HCT116 (cell line): ENCODE measurements at regions not wholly inside any gene's neighbourhood (a gene's known extent, or its start where the extent isn't known, plus 50 kb on each side); places are given as distances from the start of the nearest gene placed in this dataset.

Experiments used
- ATAC-seq: fragments of 200-7000 bp; cut with Tn5 transposase; 2 replicates; pipeline ENCODE4 v1.9.1; 2020; ENCODE audit warnings: mild to moderate bottlenecking, moderate library complexity
- BruUV-seq: library from RNA; stranded (reverse); fragments of 400-500 nt; replicated peaks from 2 replicates; lab custom pipeline; 2021; lab: Mats Ljungman, UMichigan
- CTCF ChIA-PET: fragments of 300-600 bp; sonication (Branson Sonifier 250); formaldehyde crosslinking; loops from one replicate; lab custom pipeline; 2021; ENCODE audit warnings: antibody characterized with exemption; lab: Charles Lee
- POLR2A ChIA-PET: fragments of 300-600, 350-600 bp; sonication (Branson Sonifier 250); formaldehyde crosslinking; loops from one replicate; lab custom pipeline; 2021; ENCODE audit warnings: antibody characterized with exemption; lab: Charles Lee
- RAD21 ChIA-PET, 2 experiments: fragments of 300-600 bp; sonication (Branson Sonifier 250); formaldehyde crosslinking; loops; one replicate each; lab custom pipeline; 2023; ENCODE audit warnings: low total read pairs in 2 of 2; ENCODE audit not compliant: uncharacterized antibody in 2 of 2, unreplicated experiment in 2 of 2, low non-redundant PET in 1 of 2; lab: Charles Lee
- DNase-seq: peaks from one replicate; pipeline ENCODE4 v3.0.0-alpha.2; 2010; ENCODE audit warnings: low read depth, low spot score
- H2AFZ ChIP-seq: fragments of 200-600 bp; shearing (Covaris generic), sonication (generic); 2 replicates; pipeline ENCODE4 v1.6.1; 2017; ENCODE audit warnings: low read depth, mixed run types, mixed read lengths, antibody characterized with exemption, low read length; ENCODE audit not compliant: poor library complexity, severe bottlenecking
- H3K27ac ChIP-seq: 2 replicates; pipeline ENCODE4 v1.5.1; 2012; ENCODE audit warnings: low read depth, low read length
- H3K27me3 ChIP-seq: fragments of 200-600 bp; sonication (generic); 2 replicates; pipeline ENCODE4 v1.6.1; 2016; ENCODE audit warnings: mixed run types, low read length, mixed read lengths; ENCODE audit not compliant: insufficient read depth
- H3K36me3 ChIP-seq, 2 experiments: fragments of 200-500 bp in 1 of 2; fragments of 200-600 bp in 1 of 2; sonication (Bioruptor generic) in 1 of 2; sonication (generic) in 1 of 2; 2 replicates each; pipeline versions ENCODE4 v1.5.1 to v1.6.1; 2014 to 2016; ENCODE audit warnings: low read length in 2 of 2, inconsistent platforms in 1 of 2, mixed read lengths in 1 of 2, mixed run types in 1 of 2; ENCODE audit not compliant: insufficient read depth in 2 of 2, control insufficient read depth in 1 of 2
- H3K4me1 ChIP-seq, 2 experiments: fragments of 200-600 bp in 1 of 2; sonication (generic) in 1 of 2; 2 replicates each; pipeline versions ENCODE4 v1.5.1 to v1.6.1; 2012 to 2017; ENCODE audit warnings: low read length in 2 of 2, inconsistent platforms in 1 of 2, mild to moderate bottlenecking in 1 of 2, mixed read lengths in 1 of 2, mixed run types in 1 of 2, moderate library complexity in 1 of 2; ENCODE audit not compliant: insufficient read depth in 2 of 2, control insufficient read depth in 1 of 2
- H3K4me2 ChIP-seq: fragments of 200-600 bp; sonication (generic); 2 replicates; pipeline ENCODE4 v1.6.1; 2017; ENCODE audit warnings: mixed run types, low read length, mixed read lengths
- H3K4me3 ChIP-seq, 2 experiments: fragments of 200-600 bp in 1 of 2; sonication (generic) in 1 of 2; replicated peaks in 1 of 2; 2 replicates each; pipeline ENCODE4 v1.5.1; 2011 to 2016; ENCODE audit warnings: low read length in 2 of 2, control low read depth in 1 of 2, low read depth in 1 of 2, mild to moderate bottlenecking in 1 of 2, mixed read lengths in 1 of 2, mixed run types in 1 of 2
- H3K79me2 ChIP-seq: fragments of 200-600 bp; sonication (generic); 2 replicates; pipeline ENCODE4 v1.6.1; 2017; ENCODE audit warnings: mild to moderate bottlenecking, mixed run types, low read length, moderate library complexity, mixed read lengths; ENCODE audit not compliant: insufficient read depth
- H3K9ac ChIP-seq: fragments of 200-600 bp; sonication (generic); 2 replicates; pipeline ENCODE4 v1.6.1; 2016; ENCODE audit warnings: low read length, mixed read lengths
- H3K9me2 ChIP-seq: fragments of 200-600 bp; sonication (generic), shearing (Covaris generic); 2 replicates; pipeline ENCODE4 v1.6.1; 2017; ENCODE audit warnings: mixed run types, mild to moderate bottlenecking, moderate library complexity; ENCODE audit not compliant: insufficient read depth
- H3K9me3 ChIP-seq, 2 experiments: fragments of 200-500 bp in 1 of 2; fragments of 200-600 bp in 1 of 2; sonication (Bioruptor generic) in 1 of 2; sonication (generic) in 1 of 2; 2 replicates each; pipeline ENCODE4 v1.6.1; 2014 to 2017; ENCODE audit warnings: low read length in 2 of 2, mixed read lengths in 2 of 2, inconsistent platforms in 1 of 2, low read depth in 1 of 2, mild to moderate bottlenecking in 1 of 2, mixed run types in 1 of 2, moderate library complexity in 1 of 2; ENCODE audit not compliant: control insufficient read depth in 1 of 2, insufficient read depth in 1 of 2
- H4K20me1 ChIP-seq: fragments of 200-600 bp; sonication (generic), shearing (Covaris generic); 2 replicates; pipeline ENCODE4 v1.6.1; 2017; ENCODE audit warnings: mixed run types, mild to moderate bottlenecking, moderate library complexity; ENCODE audit not compliant: insufficient read depth
- ELF1 ChIP-seq: IDR thresholded peaks from 2 replicates; pipeline ENCODE4 v1.6.1; 2012; ENCODE audit warnings: low read depth, borderline replicate concordance
- EZH2phosphoT487 ChIP-seq: fragments of 200-600 bp; IDR thresholded peaks from 2 replicates; pipeline ENCODE4 v1.6.1; 2018; ENCODE audit warnings: antibody characterized with exemption, borderline replicate concordance
- FOSL1 ChIP-seq: IDR thresholded peaks from 2 replicates; pipeline ENCODE4 v1.6.1; 2012; ENCODE audit warnings: low read depth
- JUND ChIP-seq: IDR thresholded peaks from 2 replicates; pipeline ENCODE4 v1.6.1; 2012
- POLR2AphosphoS5 ChIP-seq: IDR thresholded peaks from 2 replicates; pipeline ENCODE4 v1.6.1; 2011; ENCODE audit warnings: mild to moderate bottlenecking, low read depth, low read length, moderate library complexity
- RAD21 ChIP-seq: IDR thresholded peaks from 2 replicates; pipeline ENCODE4 v1.6.1; 2012; ENCODE audit warnings: low read depth, mild to moderate bottlenecking
- REST ChIP-seq: IDR thresholded peaks from 2 replicates; pipeline ENCODE4 v1.6.1; 2012; ENCODE audit warnings: low read depth
- SIN3A ChIP-seq: IDR thresholded peaks from 2 replicates; pipeline ENCODE4 v1.6.1; 2012; ENCODE audit warnings: low read depth
- SRF ChIP-seq: IDR thresholded peaks from 2 replicates; pipeline ENCODE4 v1.6.1; 2012; ENCODE audit warnings: low read depth
- TCF7L2 ChIP-seq: IDR thresholded peaks from 2 replicates; pipeline ENCODE4 v1.7.0; 2011; ENCODE audit warnings: borderline replicate concordance, inconsistent platforms; ENCODE audit not compliant: insufficient read depth, insufficient read length; ENCODE audit errors: extremely low read depth
- YY1 ChIP-seq: IDR thresholded peaks from 2 replicates; pipeline ENCODE4 v1.6.1; 2011; ENCODE audit warnings: low read length, low read depth, moderate library complexity, mild to moderate bottlenecking; ENCODE audit not compliant: insufficient replicate concordance; ENCODE audit errors: extremely low read depth
- ZFX ChIP-seq: fragments of 450-650 bp; IDR thresholded peaks from 2 replicates; pipeline ENCODE4 v1.6.1; 2017
- ZNF274 ChIP-seq: fragments of 200-500 bp; sonication (Bioruptor generic); IDR thresholded peaks from 2 replicates; pipeline ENCODE4 v1.6.1; 2014; ENCODE audit warnings: mild to moderate bottlenecking, low read depth, low read length, inconsistent platforms
- intact Hi-C: fragments of 100-400 bp; cut with micrococcal nuclease; formaldehyde crosslinking; loops from 2 replicates; pipeline ENCODE4 v1.10.0; 2022

GRCh38 chr7:113806633-113807327 is 112.0 kb downstream of the PPP1R3A start:
- POLR2A ChIA-PET, result no interaction called here

More at GRCh38 chr7:113806633-113807327, 112.0 kb downstream of the PPP1R3A start:
- Histone ChIP-seq H4K20me1 (no peaks in the 10 kb centered on the region), H3K36me3 (no peaks in the 10 kb centered on the region), H3K9me3 (no peaks in the 10 kb centered on the region), H3K9me2 (no peaks in the 10 kb centered on the region), H3K79me2 (no peaks in the 10 kb centered on the region), H2AFZ (no peak overlapping the region), H3K9ac (no peak overlapping the region), H3K4me3 (no peak overlapping the region), H3K27ac (no peak overlapping the region), H3K27me3 (no peaks in the 10 kb centered on the region), H3K4me1 (no peaks in the 10 kb centered on the region), H3K4me2 (no peak overlapping the region)
- TF ChIP-seq POLR2AphosphoS5, result no peak
- no peak for TF ChIP-seq SIN3A
- TF ChIP-seq REST, result no peak
- TF ChIP-seq YY1, result no peak
- TF ChIP-seq FOSL1, result no peak
- no peak for TF ChIP-seq JUND
- no peak for TF ChIP-seq ELF1
- no peak for TF ChIP-seq TCF7L2
- no peak for TF ChIP-seq ZNF274
- TF ChIP-seq SRF, result no peak
- TF ChIP-seq RAD21, result no peak
- no peak for TF ChIP-seq ZFX
- TF ChIP-seq EZH2phosphoT487, result no peak
- CTCF ChIA-PET, result no interaction called here
- ATAC-seq (no peak), DNase-seq (no peak)
- BruUV-seq, result no TSS peak
- intact Hi-C loops, result no loop called here
- RAD21 ChIA-PET, result no interaction called here
